GM10248 (cell line): ENCODE measurements at regions not wholly inside any gene's neighbourhood (a gene's known extent, or its start where the extent isn't known, plus 50 kb on each side); places are given as distances from the start of the nearest gene placed in this dataset.

ENCODE experiments used
- CTCF ChIA-PET: fragments of 300-600 bp; sonication (Branson Sonifier 250); formaldehyde crosslinking; extraction: SDS; loops from one replicate; lab custom pipeline; 2021; ENCODE audit warnings: antibody characterized with exemption; lab: Yijun Ruan, JAX
- POLR2A ChIA-PET: fragments of 350-650 bp; sonication (Branson Sonifier 250); formaldehyde crosslinking; extraction: SDS; loops from one replicate; lab custom pipeline; 2020; ENCODE audit warnings: antibody characterized with exemption; lab: Yijun Ruan, JAX
- DNase-seq: peaks from one replicate; pipeline ENCODE4 v3.0.0; 2012; ENCODE audit errors: extremely low spot score
- CTCF ChIP-seq: IDR thresholded peaks from 2 replicates; pipeline ENCODE4 v1.5.1; 2012; ENCODE audit warnings: mild to moderate bottlenecking, low read depth; ENCODE audit errors: extremely low read depth, missing control alignments, control extremely low read depth

- POLR2A ChIA-PET: no interaction called here
- CTCF ChIA-PET: no interaction called here
- no peak for TF ChIP-seq CTCF
- DNase-seq: no peak
Measured at GRCh38 chrX:114162068-114162735, 421.7 kb upstream of the HTR2C start.

DNA sequence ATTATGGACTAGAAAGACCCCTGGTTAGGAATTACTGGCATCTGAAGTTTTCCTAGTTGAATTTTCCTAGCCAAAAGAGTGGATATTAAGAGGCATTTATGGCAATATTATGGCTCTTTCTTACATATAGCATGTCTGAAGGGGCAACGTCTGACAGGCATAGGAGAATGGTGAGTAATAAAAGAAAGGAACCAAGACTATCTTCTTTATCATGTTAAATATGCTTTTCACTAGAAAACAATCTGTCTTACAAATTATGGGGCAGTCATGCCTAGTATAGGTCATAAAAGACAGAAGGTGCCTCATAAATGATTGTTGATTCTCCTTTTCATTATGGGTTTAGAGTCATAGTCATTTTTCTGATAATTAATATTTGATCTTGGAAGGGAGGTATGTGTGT lies 431.1 kb upstream of the HTR2C start:
- DNase-seq: no peak
- POLR2A ChIA-PET: no interaction called here
- CTCF ChIA-PET: no interaction called here
- no peak for TF ChIP-seq CTCF

- POLR2A ChIA-PET: no interaction called here
- no peak for DNase-seq
- no peak for TF ChIP-seq CTCF
- CTCF ChIA-PET: no interaction called here
Measured at GRCh38 chrX:114152130-114152529, 431.8 kb upstream of the HTR2C start.

DNA sequence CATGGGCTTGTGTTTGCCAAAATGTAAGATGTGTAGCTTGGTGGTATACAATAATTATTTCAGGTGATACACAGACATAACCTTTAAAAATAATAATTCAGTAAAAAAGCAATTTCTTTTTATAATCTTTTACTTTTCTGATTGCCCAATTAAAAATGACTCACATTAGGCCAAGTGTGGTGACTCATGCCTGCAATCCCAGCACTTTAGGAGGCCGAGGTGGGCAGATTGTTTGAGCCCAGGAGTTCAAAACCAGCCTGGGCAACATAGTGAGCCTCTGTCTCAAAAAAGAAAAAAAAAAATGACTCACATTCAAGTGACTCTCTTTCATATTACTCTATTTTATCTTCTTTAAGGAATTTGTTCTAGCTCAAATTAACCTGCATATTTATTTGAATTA lies 449.4 kb upstream of the HTR2C start:
- POLR2A ChIA-PET: no interaction called here
- no peak for DNase-seq

DNA sequence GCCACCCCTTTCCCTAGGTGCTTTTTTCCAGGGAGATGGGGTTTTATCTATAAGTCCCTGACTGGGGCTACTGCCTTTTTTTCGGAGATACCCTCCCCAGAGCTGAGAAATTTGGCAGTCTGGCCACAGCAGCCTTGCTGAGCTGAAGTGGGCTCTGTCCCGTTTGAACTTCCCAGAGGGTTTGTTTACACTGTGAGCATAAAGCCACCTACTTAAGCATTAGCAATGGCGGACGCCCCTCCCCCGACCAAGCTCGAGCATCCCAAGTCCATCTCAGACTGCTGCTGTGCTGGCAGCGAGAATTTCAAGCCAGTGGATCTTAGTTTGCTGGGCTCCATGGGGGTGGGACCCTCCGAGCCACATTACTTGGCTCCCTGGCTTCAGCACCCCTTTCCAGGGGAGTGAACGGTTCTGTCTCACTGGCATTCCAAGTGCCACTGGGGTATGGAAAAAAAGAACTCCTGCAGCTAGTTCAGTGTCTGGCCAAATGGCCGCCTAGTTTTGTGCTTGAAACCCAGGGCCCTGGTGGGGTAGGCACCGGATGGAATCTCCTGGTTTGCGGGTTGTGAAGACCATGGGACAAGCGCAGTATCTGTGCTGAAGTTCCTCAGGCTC lies 456.4 kb upstream of the HTR2C start:
- POLR2A ChIA-PET: no interaction called here
- TF ChIP-seq CTCF: no peak
- DNase-seq: no peak
- CTCF ChIA-PET: no interaction called here

More for the DNA sequence above, 449.4 kb upstream of the HTR2C start:
- no peak for TF ChIP-seq CTCF
- CTCF ChIA-PET: no interaction called here

- DNase-seq: no peak
- no peak for TF ChIP-seq CTCF
- CTCF ChIA-PET: no interaction called here
- POLR2A ChIA-PET: no interaction called here
Measured at GRCh38 chrX:114127005-114127404, 456.9 kb upstream of the HTR2C start.
